Astrocyte of the cerebellum (primary cell): ENCODE measurements at regions not wholly inside any gene's neighbourhood (a gene's known extent, or its start where the extent isn't known, plus 50 kb on each side); places are given as distances from the start of the nearest gene placed in this dataset.

Experiments used
- DNase-seq: peaks from one replicate; pipeline ENCODE4 v3.0.0-alpha.2; 2011; ENCODE audit warnings: low read depth
- H3K4me3 ChIP-seq: 2 replicates; pipeline ENCODE4 v1.5.1; 2011; ENCODE audit warnings: mild to moderate bottlenecking, low read depth, low read length, moderate library complexity
- CTCF ChIP-seq: IDR thresholded peaks from 2 replicates; pipeline ENCODE4 v1.5.1; 2012; ENCODE audit warnings: low read length, low read depth, moderate library complexity, mild to moderate bottlenecking; ENCODE audit errors: missing control alignments
- in situ Hi-C: cut with HindIII; loops from 2 replicates; pipeline ENCODE4 v1.10.0; 2017; ENCODE audit warnings: low sequenced_read_pairs

DNA sequence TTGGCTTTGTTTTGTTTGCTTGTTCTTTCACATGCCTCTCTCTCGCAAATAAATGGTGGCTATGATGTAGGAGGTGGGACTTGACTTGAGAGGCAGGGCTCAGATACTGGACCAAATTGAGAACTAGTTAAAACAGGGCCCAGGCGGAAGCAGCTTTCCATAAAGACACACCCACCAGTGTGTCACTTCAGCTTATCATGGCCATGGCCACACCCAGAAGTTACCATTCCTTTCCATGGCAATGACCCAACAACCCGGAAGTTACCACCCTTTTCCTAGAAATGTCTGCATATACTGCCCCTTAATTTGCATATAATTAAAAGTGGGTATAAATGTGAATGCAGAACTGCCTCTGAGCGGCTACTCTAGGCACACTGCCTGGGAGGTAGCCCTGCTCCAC, 62.6 kb upstream of the CNTN4 start:
- H3K4me3 ChIP-seq: no peak overlapping the region
- TF ChIP-seq CTCF: no peak
- DNase-seq: no peak
- in situ Hi-C loops: no loop called here

DNA sequence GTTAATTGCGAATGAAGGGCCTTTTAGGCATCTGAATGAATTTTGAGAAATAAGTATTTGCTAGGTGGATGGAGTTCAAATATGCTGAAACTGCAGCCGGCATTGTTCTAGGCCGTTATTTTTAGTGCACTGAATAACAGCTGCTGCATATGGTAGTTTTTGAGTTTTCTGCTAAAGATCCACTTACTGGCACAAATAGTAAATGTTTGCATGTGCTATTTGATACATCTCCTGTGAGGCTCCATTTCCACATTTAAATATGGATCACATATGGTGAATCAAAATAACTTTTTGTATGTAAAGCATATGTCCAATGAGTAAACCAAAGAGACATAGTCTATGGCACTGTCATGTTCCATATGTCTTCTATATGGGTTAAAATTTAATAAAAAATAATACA, 56.7 kb upstream of the CNTN4 start:
- in situ Hi-C loops: no loop called here
- TF ChIP-seq CTCF: no peak
- H3K4me3 ChIP-seq: no peak overlapping the region
- no peak for DNase-seq
